Cardiac fibroblast (primary cell): ENCODE measurements at regions not wholly inside any gene's neighbourhood (a gene's known extent, or its start where the extent isn't known, plus 50 kb on each side); places are given as distances from the start of the nearest gene placed in this dataset.
"Not testable (repeated sequence)": the region's sequence is repeated elsewhere in the genome, so short reads cannot be mapped to it uniquely, and the experiment has no call there.

Source experiments
- DNase-seq, 2 donors: peaks; one replicate each; pipeline versions ENCODE4 v3.0.0 to v3.0.0-alpha.2; 2010; ENCODE audit warnings: low read depth in 2 of 2
- H3K4me3 ChIP-seq, 2 donors: replicated peaks in 1 of 2; 1 replicate in 1 of 2; 2 replicates in 1 of 2; pipeline ENCODE4 v1.5.1; 2011; ENCODE audit warnings: low read depth in 2 of 2, low read length in 2 of 2, mild to moderate bottlenecking in 2 of 2, moderate library complexity in 1 of 2
- TF ChIP-seq, protein P1 (sequence below): IDR thresholded peaks from one replicate; pipeline ENCODE4 v1.5.1; 2011; ENCODE audit warnings: low read depth, mild to moderate bottlenecking, low read length, inconsistent platforms

DNA sequence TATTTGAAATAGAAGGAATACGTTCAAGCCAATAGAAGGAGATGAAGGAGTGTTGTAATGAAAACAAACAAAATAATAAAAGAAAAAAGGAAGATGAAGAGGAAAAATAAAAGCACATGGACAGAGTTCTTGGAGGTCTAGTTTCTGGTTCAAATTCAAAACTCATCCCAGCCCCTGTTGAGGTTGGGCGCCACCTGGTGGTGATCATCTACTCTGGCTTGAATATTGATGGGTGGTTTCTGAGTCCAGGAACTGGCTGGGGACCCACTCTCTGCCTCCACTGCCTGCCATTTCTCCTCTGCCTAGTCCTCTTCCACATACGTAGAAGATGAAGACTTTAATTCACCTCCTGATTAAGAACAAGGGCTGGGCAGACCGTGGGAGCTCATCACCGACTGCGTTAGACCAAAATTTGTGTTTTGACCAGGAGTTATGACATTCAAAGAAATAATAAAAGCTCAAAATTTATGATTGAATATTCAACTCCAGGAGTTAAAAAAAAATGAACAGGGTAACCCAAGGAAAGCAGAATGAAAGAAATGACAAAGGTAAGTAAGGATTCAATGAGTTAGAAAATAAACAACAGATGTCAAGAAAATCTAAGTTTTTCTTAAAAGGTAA, 99.0 kb upstream of the SLC1A3 start:
- peak; percentile 76 to 79 for DNase-seq
- H3K4me3 ChIP-seq = no peak overlapping the region
- TF ChIP-seq, protein P1, sequence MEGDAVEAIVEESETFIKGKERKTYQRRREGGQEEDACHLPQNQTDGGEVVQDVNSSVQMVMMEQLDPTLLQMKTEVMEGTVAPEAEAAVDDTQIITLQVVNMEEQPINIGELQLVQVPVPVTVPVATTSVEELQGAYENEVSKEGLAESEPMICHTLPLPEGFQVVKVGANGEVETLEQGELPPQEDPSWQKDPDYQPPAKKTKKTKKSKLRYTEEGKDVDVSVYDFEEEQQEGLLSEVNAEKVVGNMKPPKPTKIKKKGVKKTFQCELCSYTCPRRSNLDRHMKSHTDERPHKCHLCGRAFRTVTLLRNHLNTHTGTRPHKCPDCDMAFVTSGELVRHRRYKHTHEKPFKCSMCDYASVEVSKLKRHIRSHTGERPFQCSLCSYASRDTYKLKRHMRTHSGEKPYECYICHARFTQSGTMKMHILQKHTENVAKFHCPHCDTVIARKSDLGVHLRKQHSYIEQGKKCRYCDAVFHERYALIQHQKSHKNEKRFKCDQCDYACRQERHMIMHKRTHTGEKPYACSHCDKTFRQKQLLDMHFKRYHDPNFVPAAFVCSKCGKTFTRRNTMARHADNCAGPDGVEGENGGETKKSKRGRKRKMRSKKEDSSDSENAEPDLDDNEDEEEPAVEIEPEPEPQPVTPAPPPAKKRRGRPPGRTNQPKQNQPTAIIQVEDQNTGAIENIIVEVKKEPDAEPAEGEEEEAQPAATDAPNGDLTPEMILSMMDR = peak; percentile 86

DNA sequence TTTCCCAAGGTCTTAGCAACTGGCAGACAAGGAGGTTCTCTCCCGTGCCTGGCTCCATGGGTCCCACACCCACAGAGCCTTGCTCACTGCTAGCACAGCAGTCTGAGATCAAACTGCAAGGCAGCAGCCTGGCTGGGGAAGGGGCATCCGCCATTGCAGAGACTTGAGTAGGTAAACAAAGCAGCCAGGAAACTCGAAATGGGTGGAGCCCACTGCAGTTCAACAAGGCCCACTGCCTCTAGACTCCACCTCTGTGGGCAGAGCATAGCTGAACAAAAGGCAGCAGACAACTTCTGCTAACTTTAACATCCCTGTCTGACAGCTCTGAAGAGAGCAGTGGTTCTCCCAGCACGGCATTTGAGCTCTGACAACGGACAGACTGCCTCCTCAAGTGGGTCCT, 98.1 kb upstream of the SLC1A3 start:
- not testable (repeated sequence) for H3K4me3 ChIP-seq, DNase-seq

DNA sequence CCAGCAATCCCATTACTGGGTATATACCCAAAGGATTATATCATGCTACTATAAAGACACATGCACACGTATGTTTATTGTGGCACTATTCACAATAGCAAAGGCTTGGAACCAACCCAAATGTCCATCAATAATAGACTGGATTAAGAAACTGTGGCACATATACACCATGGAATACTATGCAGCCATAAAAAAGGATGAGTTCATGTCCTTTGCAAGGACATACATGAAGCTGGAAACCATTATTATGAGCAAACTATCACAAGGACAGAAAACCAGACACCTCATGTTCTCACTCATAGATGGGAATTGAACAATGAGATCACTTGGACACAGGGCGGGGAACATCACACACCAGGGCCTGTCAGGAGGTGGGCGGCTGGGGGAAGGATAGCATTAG, 92.8 kb upstream of the SLC1A3 start:
- not testable (repeated sequence) for H3K4me3 ChIP-seq, DNase-seq

DNA sequence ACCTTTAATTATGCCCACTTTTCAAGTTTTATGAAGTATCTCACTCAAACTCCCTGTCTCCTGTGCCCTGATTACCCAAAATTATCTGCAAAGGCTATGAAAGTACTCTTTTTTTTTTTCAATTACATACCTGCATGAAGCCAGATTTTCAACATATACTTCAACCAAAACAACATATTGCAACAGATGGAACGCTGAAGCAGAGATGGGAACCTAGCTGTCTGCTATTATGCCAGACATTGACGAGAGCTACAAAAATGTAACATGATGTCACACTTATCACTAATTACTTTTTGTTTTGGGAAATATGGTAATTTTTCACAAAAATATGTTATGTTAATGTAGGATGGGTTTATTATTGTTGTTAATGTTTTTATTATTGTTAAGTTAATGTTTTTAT, 86.5 kb upstream of the SLC1A3 start:
- H3K4me3 ChIP-seq = no peak overlapping the region
- no peak for DNase-seq
- TF ChIP-seq, protein P1 = no peak

DNA sequence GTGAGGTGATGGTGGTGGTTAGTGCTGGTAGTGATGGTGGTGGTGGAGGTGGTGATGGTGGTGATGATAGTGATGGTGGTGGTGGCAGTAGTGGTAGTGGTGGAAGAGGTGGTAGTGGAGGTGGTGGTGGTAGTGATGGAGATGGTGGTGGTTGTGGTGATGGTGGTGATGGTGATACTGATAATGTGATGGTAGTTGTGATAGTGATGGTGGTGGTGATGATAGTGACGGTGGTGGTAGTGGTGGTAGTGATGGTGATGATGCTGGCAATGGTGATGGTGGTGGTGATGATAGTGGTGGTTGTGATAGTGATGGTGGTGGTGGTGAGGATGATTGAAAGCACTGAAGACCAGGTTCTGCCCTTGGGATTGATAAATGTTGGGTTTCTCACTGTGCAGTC, 85.2 kb upstream of the SLC1A3 start:
- TF ChIP-seq, protein P1 = no peak
- DNase-seq = no peak
- no peak overlapping the region for H3K4me3 ChIP-seq

DNA sequence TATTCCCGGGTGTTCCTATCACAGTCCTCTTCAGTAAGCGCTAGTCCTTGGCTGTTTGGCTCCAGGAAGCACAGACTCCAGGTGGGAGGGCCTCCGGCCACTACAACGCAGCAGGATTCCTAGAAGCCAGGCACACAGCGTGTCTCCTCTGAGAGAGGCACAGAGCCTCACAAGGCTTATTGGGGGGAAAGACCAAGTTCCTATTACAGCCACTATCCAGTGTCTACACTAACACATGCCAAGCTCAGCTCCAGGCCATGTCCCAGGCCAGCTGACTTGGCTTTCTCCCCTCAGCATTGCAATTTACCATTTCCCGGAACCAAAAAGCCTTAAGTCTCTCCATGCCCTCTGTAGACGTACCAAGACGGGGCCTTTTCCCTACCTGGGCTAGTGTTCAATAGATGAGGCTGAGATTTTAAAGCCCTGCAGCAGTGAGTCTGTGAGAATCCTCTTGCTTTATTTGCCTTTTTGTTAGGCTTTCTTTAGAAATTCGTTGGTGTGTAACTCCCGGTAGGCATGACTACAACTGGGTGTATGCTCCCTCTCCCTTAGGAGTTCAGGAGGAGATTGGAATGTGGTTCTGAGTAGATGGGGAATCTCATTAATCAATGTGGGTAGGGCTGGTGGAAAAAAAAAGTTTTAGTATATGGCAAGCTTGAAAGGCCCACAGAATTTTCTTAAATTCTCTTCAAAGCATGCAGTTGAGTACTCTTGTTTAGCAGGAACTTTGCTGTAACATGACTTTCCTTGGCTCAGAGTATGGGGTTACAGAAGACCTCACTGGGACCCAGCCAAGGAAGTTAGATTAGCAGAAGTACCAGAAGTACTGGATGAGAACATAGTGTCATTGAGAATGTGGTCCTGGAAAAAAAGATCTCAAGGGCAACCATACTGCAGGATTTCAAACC, 84.3 kb upstream of the SLC1A3 start:
- TF ChIP-seq, protein P1 = no peak
- no peak overlapping the region for H3K4me3 ChIP-seq
- DNase-seq = peak in 1 of 2 donors; percentile 43

DNA sequence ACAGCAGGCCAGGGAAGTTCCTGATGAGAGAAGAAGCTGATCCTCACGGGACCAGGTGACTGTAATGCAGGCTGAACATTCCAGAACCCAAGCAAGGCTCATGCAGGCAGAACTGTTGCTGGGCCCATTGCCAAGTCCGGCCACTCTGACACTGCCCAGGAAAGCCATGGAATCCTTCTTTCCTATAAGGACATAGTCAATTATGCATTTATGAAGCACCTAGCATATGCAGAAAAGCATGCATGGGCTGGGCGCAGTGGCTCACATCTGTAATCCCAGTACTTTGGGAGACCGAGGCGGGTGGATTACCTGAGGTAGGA, 83.7 kb upstream of the SLC1A3 start:
- no peak for DNase-seq
- H3K4me3 ChIP-seq = no peak overlapping the region
- TF ChIP-seq, protein P1 = no peak

DNA sequence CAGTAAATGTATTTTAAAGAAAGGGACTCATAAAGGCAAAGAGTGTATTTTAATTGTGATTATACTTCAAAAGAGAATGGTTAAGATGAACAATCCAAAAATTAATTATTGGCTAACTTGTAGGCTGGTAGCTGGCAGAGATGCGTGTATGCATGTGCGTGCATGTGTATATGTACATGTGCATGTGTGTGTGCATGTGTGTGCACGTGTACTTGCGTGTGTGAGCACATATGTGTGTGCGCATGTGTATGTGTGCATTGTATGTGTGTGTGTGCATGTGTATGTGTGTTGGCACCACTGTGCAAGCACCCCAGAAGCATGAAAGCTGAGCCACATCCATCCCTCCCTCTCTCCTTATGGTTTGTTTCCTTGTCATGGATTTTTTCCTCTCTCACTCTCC, 83.0 kb upstream of the SLC1A3 start:
- no peak overlapping the region for H3K4me3 ChIP-seq
- TF ChIP-seq, protein P1 = no peak
- no peak for DNase-seq
